IPS-18a (cell line): ENCODE measurements at regions not wholly inside any gene's neighbourhood (a gene's known extent, or its start where the extent isn't known, plus 50 kb on each side); places are given as distances from the start of the nearest gene placed in this dataset.
A peak's percentile ranks its signal among the peaks of the same experiment; 100 is the strongest.

Experiments used
- H3K27ac ChIP-seq: one replicate; pipeline ENCODE4 v1.5.1; 2013; ENCODE audit warnings: low read length
- H3K27me3 ChIP-seq: one replicate; pipeline ENCODE4 v1.6.1; 2013; ENCODE audit warnings: mild to moderate bottlenecking, low read length; ENCODE audit not compliant: control insufficient read depth, insufficient read depth
- H3K36me3 ChIP-seq: one replicate; pipeline ENCODE4 v1.6.1; 2013; ENCODE audit warnings: low read depth, low read length; ENCODE audit not compliant: control insufficient read depth
- H3K4me1 ChIP-seq: one replicate; pipeline ENCODE4 v1.6.1; 2013; ENCODE audit warnings: low read depth, low read length; ENCODE audit not compliant: control insufficient read depth
- H3K4me3 ChIP-seq: one replicate; pipeline ENCODE4 v1.5.1; 2013; ENCODE audit warnings: low read length
- H3K9ac ChIP-seq: one replicate; pipeline ENCODE4 v1.6.1; 2013; ENCODE audit warnings: mild to moderate bottlenecking, low read length, moderate library complexity
- H3K9me3 ChIP-seq: one replicate; pipeline ENCODE4 v1.6.1; 2013; ENCODE audit warnings: low read depth, low read length; ENCODE audit not compliant: control insufficient read depth

- Histone ChIP-seq H3K9ac (no peak overlapping the region), H3K36me3 (no peaks in the 10 kb centered on the region), H3K4me1 (peaks cover 3% of the 10 kb centered on the region), H3K9me3 (no peaks in the 10 kb centered on the region), H3K27ac (no peak overlapping the region), H3K27me3 (no peaks in the 10 kb centered on the region), H3K4me3 (no peak overlapping the region)
These were observed 345.7 kb upstream of the SATB1 start for GRCh38 chr3:18770800-18771199.

- H3K36me3 ChIP-seq = no peaks in the 10 kb centered on the region
- no peaks in the 10 kb centered on the region for H3K27me3 ChIP-seq
- H3K27ac ChIP-seq = no peak overlapping the region
- no peaks in the 10 kb centered on the region for H3K4me1 ChIP-seq
- H3K9me3 ChIP-seq = no peaks in the 10 kb centered on the region
- H3K9ac ChIP-seq = no peak overlapping the region
- no peak overlapping the region for H3K4me3 ChIP-seq
These were observed 342.7 kb upstream of the SATB1 start for GRCh38 chr3:18767756-18768303.

- Histone ChIP-seq H3K9me3 (no peaks in the 10 kb centered on the region), H3K9ac (no peak overlapping the region), H3K36me3 (no peaks in the 10 kb centered on the region), H3K27me3 (no peaks in the 10 kb centered on the region), H3K4me3 (no peak overlapping the region), H3K4me1 (no peaks in the 10 kb centered on the region), H3K27ac (no peak overlapping the region)
These were observed 341.8 kb upstream of the SATB1 start for GRCh38 chr3:18766974-18767373.

GRCh38 chr3:18765662-18766061 is 340.5 kb upstream of the SATB1 start:
- Histone ChIP-seq H3K9me3 (no peaks in the 10 kb centered on the region), H3K27ac (no peak overlapping the region), H3K4me3 (no peak overlapping the region), H3K36me3 (no peaks in the 10 kb centered on the region), H3K4me1 (no peaks in the 10 kb centered on the region), H3K9ac (no peak overlapping the region), H3K27me3 (no peaks in the 10 kb centered on the region)

- Histone ChIP-seq H3K27me3 (no peaks in the 10 kb centered on the region), H3K4me1 (no peaks in the 10 kb centered on the region), H3K9me3 (no peaks in the 10 kb centered on the region), H3K36me3 (no peaks in the 10 kb centered on the region), H3K9ac (no peak overlapping the region), H3K4me3 (no peak overlapping the region), H3K27ac (no peak overlapping the region)
These were observed 340.0 kb upstream of the SATB1 start for GRCh38 chr3:18765161-18765560.

- H3K27me3 ChIP-seq = no peaks in the 10 kb centered on the region
These were observed 336.4 kb upstream of the SATB1 start for GRCh38 chr3:18761530-18761929.

GRCh38 chr3:18758047-18758704 is 333.0 kb upstream of the SATB1 start:
- Histone ChIP-seq H3K36me3 (no peaks in the 10 kb centered on the region), H3K9ac (no peak overlapping the region), H3K4me3 (peak overlapping the region; percentile 7), H3K4me1 (peaks cover 7% of the 10 kb centered on the region), H3K27me3 (no peaks in the 10 kb centered on the region), H3K27ac (no peak overlapping the region), H3K9me3 (no peaks in the 10 kb centered on the region)

More at GRCh38 chr3:18761530-18761929, 336.4 kb upstream of the SATB1 start:
- Histone ChIP-seq H3K27ac (no peak overlapping the region), H3K9me3 (no peaks in the 10 kb centered on the region), H3K4me1 (peaks cover 7% of the 10 kb centered on the region), H3K9ac (no peak overlapping the region), H3K4me3 (no peak overlapping the region), H3K36me3 (no peaks in the 10 kb centered on the region)

GRCh38 chr3:18757476-18757875 is 332.3 kb upstream of the SATB1 start:
- Histone ChIP-seq H3K36me3 (no peaks in the 10 kb centered on the region), H3K4me1 (peaks cover 7% of the 10 kb centered on the region), H3K27ac (no peak overlapping the region), H3K9me3 (no peaks in the 10 kb centered on the region), H3K4me3 (peak overlapping the region; percentile 7), H3K27me3 (no peaks in the 10 kb centered on the region), H3K9ac (no peak overlapping the region)

GRCh38 chr3:18752273-18752934 is 327.3 kb upstream of the SATB1 start:
- Histone ChIP-seq H3K27me3 (no peaks in the 10 kb centered on the region), H3K27ac (no peak overlapping the region), H3K9me3 (no peaks in the 10 kb centered on the region), H3K9ac (no peak overlapping the region), H3K4me1 (peaks cover 1% of the 10 kb centered on the region), H3K36me3 (no peaks in the 10 kb centered on the region), H3K4me3 (no peak overlapping the region)

- Histone ChIP-seq H3K9ac (no peak overlapping the region), H3K27me3 (no peaks in the 10 kb centered on the region), H3K27ac (no peak overlapping the region), H3K4me3 (no peak overlapping the region), H3K9me3 (no peaks in the 10 kb centered on the region), H3K36me3 (no peaks in the 10 kb centered on the region), H3K4me1 (no peaks in the 10 kb centered on the region)
These were observed 326.4 kb upstream of the SATB1 start for GRCh38 chr3:18751514-18751913.

GRCh38 chr3:18747383-18747782 is 322.2 kb upstream of the SATB1 start:
- Histone ChIP-seq H3K4me3 (no peak overlapping the region), H3K27me3 (no peaks in the 10 kb centered on the region), H3K9ac (no peak overlapping the region), H3K27ac (no peak overlapping the region), H3K9me3 (no peaks in the 10 kb centered on the region), H3K4me1 (no peaks in the 10 kb centered on the region), H3K36me3 (no peaks in the 10 kb centered on the region)

- no peak overlapping the region for H3K4me3 ChIP-seq
- no peak overlapping the region for H3K9ac ChIP-seq
- no peaks in the 10 kb centered on the region for H3K4me1 ChIP-seq
- H3K9me3 ChIP-seq = no peaks in the 10 kb centered on the region
- no peaks in the 10 kb centered on the region for H3K27me3 ChIP-seq
- no peaks in the 10 kb centered on the region for H3K36me3 ChIP-seq
- no peak overlapping the region for H3K27ac ChIP-seq
These were observed 320.3 kb upstream of the SATB1 start for GRCh38 chr3:18745472-18745871.
